SJSA1 (cell line): ENCODE measurements at regions not wholly inside any gene's neighbourhood (a gene's known extent, or its start where the extent isn't known, plus 50 kb on each side); places are given as distances from the start of the nearest gene placed in this dataset.
A peak's percentile ranks its signal among the peaks of the same experiment; 100 is the strongest.

Source experiments
- DNase-seq, 2 experiments: peaks; one replicate each; pipeline ENCODE4 v3.0.0-alpha.2; 2015 to 2020; ENCODE audit warnings: low spot score in 2 of 2, low read depth in 1 of 2
- H3K27ac ChIP-seq: fragments of 250-450 bp; sonication (Bioruptor Pico); 2 replicates; pipeline ENCODE4 v1.5.1; 2020; ENCODE audit warnings: mild to moderate bottlenecking, moderate library complexity
- H3K27me3 ChIP-seq: fragments of 250-450 bp; sonication (Bioruptor Pico); replicated peaks from 2 replicates; pipeline ENCODE4 v1.5.1; 2020; ENCODE audit warnings: mild to moderate bottlenecking, moderate library complexity
- H3K36me3 ChIP-seq: fragments of 250-450 bp; sonication (Bioruptor Pico); 2 replicates; pipeline ENCODE4 v1.5.1; 2020; ENCODE audit warnings: mild to moderate bottlenecking
- H3K4me1 ChIP-seq: fragments of 250-450 bp; sonication (Bioruptor Pico); replicated peaks from 2 replicates; pipeline ENCODE4 v1.6.1; 2021; ENCODE audit warnings: mild to moderate bottlenecking
- H3K4me3 ChIP-seq: fragments of 250-450 bp; sonication (Bioruptor Pico); 2 replicates; pipeline ENCODE4 v1.5.1; 2020; ENCODE audit warnings: mild to moderate bottlenecking
- H3K9me3 ChIP-seq: fragments of 250-450 bp; sonication (Bioruptor Pico); replicated peaks from 2 replicates; pipeline ENCODE4 v1.5.1; 2020; ENCODE audit warnings: mild to moderate bottlenecking

GRCh38 chr1:87765681-87766070 is 437.0 kb downstream of the LMO4 start:
- no peaks in the 10 kb centered on the region for H3K27me3 ChIP-seq
- H3K4me3 ChIP-seq = no peak overlapping the region
- H3K9me3 ChIP-seq = no peaks in the 10 kb centered on the region
- no peaks in the 10 kb centered on the region for H3K4me1 ChIP-seq
- DNase-seq = no peak
- H3K27ac ChIP-seq = no peak overlapping the region
- no peaks in the 10 kb centered on the region for H3K36me3 ChIP-seq

GRCh38 chr1:87766737-87767136 is 438.1 kb downstream of the LMO4 start:
- Histone ChIP-seq H3K9me3 (no peaks in the 10 kb centered on the region), H3K27ac (no peak overlapping the region), H3K27me3 (no peaks in the 10 kb centered on the region), H3K4me3 (no peak overlapping the region), H3K4me1 (no peaks in the 10 kb centered on the region), H3K36me3 (no peaks in the 10 kb centered on the region)
- no peak for DNase-seq

- DNase-seq = peak in 1 of 2 experiments; percentile 26
- no peak overlapping the region for H3K4me3 ChIP-seq
- H3K36me3 ChIP-seq = no peaks in the 10 kb centered on the region
- no peak overlapping the region for H3K27ac ChIP-seq
- H3K27me3 ChIP-seq = no peaks in the 10 kb centered on the region
- no peaks in the 10 kb centered on the region for H3K9me3 ChIP-seq
- no peaks in the 10 kb centered on the region for H3K4me1 ChIP-seq
These were observed 450.2 kb downstream of the LMO4 start for GRCh38 chr1:87778896-87779295.

DNA sequence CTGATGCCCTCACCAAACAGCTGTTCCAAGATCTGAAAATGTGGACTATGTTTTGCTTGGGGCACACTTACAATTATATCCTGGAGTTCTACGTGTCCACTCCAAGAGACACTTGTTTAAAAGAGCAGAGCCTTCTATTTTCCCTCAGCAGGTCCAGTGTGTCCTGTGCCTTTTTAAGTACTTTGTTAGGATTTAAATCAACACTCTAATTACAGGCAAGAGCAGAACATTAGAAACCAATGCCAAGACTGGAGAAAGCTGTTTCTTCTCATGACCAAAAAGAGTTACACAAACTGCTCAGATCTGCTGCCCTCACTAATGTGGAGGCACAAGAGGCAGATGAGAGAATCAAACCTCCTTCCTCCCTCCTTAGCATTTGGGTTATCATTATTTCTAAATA is 452.9 kb downstream of the LMO4 start:
- no peak for DNase-seq
- Histone ChIP-seq H3K36me3 (no peaks in the 10 kb centered on the region), H3K4me3 (no peak overlapping the region), H3K27me3 (no peaks in the 10 kb centered on the region), H3K4me1 (no peaks in the 10 kb centered on the region), H3K27ac (no peak overlapping the region), H3K9me3 (no peaks in the 10 kb centered on the region; the same call in 1 of the 2 replicates)

DNA sequence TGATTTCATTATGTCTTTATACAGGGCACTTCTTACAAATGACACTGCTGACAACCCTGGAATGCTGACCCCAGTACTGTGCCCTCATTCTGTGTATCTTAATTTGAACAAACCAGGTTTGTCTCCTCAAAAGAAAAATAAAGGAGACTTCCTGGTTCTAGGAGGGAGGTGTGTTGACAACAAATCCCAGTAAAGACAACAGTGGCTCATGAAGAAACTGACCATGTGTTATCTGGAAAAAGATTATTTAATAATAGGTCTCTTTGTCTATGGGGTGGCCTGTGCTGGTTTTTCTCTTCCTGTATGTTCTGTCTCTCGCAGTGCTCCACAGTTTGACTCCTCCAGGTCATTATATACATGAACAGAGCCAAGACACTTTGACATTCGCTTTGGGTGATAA is 454.6 kb downstream of the LMO4 start:
- no peaks in the 10 kb centered on the region for H3K4me1 ChIP-seq
- H3K4me3 ChIP-seq = no peak overlapping the region
- no peaks in the 10 kb centered on the region for H3K36me3 ChIP-seq
- H3K27me3 ChIP-seq = no peaks in the 10 kb centered on the region
- DNase-seq = no peak
- no peak overlapping the region for H3K27ac ChIP-seq
- H3K9me3 ChIP-seq = no peaks in the 10 kb centered on the region; the same call in 1 of the 2 replicates

GRCh38 chr1:87785386-87785785 is 456.7 kb downstream of the LMO4 start:
- DNase-seq = no peak
- Histone ChIP-seq H3K4me1 (no peaks in the 10 kb centered on the region), H3K36me3 (no peaks in the 10 kb centered on the region), H3K27me3 (no peaks in the 10 kb centered on the region), H3K4me3 (no peak overlapping the region), H3K27ac (no peak overlapping the region), H3K9me3 (no peaks in the 10 kb centered on the region; the same call in 1 of the 2 replicates)

DNA sequence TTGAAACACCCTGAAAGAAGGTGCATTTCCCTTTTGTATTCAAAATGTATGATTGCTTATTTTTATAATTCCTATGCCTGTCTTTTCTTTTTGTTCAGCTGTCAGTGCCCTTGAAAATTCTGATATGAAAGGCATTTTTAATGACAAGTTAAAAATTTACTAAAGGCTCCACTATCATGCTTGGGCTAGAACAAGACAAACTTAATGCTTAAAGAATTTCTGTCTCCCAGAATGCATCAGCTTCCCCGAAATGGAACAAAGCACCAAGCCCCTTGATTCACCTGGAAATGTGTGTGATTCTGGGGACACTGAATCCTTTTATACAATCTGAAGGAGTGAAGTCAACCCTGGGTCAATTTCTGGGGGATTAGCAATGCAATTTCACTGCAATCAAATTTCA is 457.5 kb downstream of the LMO4 start:
- Histone ChIP-seq H3K9me3 (no peaks in the 10 kb centered on the region; the same call in 1 of the 2 replicates), H3K36me3 (no peaks in the 10 kb centered on the region), H3K4me1 (no peaks in the 10 kb centered on the region), H3K27ac (no peak overlapping the region), H3K4me3 (no peak overlapping the region), H3K27me3 (no peaks in the 10 kb centered on the region)
- no peak for DNase-seq

DNA sequence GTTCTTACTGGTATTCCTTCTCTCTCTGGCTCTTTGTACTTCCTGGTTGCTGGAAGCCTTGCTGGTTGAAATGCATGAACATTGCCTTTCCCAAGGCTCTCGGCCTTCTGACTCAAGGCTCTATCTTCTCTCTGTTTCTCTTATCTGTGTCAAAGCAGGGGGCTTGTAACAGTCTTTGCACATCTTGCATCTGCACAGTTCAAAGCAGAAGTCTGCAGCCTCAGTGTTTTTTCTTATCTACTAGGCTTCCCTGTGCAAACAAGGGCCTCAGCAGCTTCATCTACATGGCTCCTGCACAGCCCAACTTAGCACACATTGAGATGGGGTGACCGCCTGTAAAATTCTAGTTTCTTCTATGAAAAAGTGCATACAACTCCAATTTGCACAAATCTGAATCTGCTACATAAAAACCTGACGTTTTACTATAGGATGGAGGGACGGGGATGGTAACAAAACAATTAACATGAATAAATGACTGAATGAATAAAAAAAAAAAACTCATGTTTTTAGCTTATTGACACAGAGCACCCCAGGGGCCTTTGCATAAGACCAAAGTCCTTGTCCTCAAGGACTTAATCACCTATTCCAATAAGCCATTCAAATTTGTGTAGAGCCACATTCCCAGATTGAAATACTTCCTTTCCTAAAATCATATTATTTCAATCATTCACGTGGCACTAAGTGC is 458.3 kb downstream of the LMO4 start:
- Histone ChIP-seq H3K4me3 (no peak overlapping the region), H3K9me3 (no peaks in the 10 kb centered on the region; the same call in 1 of the 2 replicates), H3K4me1 (no peaks in the 10 kb centered on the region), H3K27me3 (no peaks in the 10 kb centered on the region), H3K27ac (no peak overlapping the region), H3K36me3 (no peaks in the 10 kb centered on the region)
- DNase-seq = no peak

DNA sequence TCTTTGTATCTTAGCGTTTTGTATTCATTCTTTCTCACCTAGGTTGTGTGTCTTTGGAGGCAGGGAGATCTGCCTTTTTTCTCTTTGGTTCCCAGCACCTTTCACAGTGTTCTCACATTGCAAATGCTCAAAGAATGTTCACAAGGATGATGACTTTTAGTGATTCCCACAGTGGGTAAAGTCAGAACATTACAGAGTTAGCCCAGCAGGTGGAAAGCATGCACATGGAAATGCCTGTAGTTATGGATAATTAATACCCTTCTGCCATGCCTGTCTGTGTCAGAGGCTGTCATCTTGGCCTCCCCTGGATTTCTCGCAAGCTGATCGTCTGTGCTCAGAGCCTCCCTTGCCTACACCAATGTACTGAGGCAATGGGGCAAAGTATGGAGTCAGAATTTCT is 458.9 kb downstream of the LMO4 start:
- Histone ChIP-seq H3K9me3 (no peaks in the 10 kb centered on the region; the same call in 1 of the 2 replicates), H3K27me3 (no peaks in the 10 kb centered on the region), H3K36me3 (no peaks in the 10 kb centered on the region), H3K27ac (no peak overlapping the region), H3K4me3 (no peak overlapping the region), H3K4me1 (no peaks in the 10 kb centered on the region)
- no peak for DNase-seq

DNA sequence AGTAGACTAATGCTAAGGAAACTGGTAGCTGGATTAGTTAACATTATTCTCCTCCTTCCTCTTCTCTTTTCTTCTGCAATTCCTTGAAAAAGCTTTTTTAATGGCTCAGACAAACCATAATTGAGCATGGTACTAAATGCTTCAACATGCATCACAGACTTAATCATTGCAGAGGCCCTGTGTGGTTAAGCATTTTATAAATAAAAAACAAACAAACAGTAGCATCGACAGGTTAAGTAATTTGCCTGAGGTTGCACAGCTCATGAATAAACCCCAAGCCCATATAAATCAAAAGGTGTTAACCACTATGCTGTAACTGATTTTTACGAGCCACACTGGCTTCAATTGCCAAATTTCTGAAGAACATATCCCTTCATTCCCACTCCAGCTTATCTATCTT is 462.1 kb downstream of the LMO4 start:
- Histone ChIP-seq H3K36me3 (no peaks in the 10 kb centered on the region), H3K9me3 (no peaks in the 10 kb centered on the region), H3K4me3 (no peak overlapping the region), H3K4me1 (peaks cover 16% of the 10 kb centered on the region), H3K27me3 (no peaks in the 10 kb centered on the region), H3K27ac (no peak overlapping the region)
- no peak for DNase-seq

DNA sequence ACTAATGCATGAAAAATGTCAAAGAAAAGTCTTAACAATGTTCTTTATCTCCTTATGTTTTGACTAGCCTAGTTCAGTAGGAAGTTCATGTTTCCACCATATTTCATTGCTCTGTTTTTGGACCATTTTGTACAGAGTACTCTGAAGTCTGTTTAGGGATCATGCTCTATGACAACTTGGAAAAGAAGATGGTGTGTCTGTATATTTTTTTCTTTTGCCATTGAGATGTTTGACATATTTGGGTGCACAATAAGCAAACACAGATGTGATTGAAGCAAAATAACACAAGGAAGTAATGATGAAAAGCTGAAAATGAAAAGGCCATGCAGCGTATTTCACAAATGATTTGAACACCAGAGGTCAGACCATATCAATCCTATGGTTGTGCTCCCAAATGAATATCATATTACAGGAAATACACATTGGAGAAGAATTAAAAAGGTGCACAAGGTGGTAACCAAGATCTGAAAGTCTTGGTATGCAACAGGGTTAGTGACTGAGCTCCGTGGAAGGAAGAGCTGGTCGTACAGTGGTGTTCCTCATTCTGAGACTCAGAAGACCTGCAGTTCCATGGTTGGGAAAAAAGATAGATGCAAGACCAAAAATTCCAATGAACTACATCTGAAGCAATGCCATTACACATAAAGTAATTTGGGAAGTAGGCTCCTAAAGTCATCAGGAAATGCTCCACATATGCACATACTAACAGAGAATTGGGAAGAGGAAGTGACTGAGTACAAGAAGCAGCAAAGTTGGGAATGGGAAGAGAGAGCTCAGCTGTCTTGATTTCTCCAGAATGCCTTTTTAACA is 463.5 kb downstream of the LMO4 start:
- Histone ChIP-seq H3K27ac (no peak overlapping the region), H3K9me3 (no peaks in the 10 kb centered on the region), H3K4me1 (peaks cover 18% of the 10 kb centered on the region), H3K27me3 (no peaks in the 10 kb centered on the region), H3K36me3 (no peaks in the 10 kb centered on the region), H3K4me3 (no peak overlapping the region)
- no peak for DNase-seq

- DNase-seq = peak; percentile 56 to 58
- no peaks in the 10 kb centered on the region for H3K9me3 ChIP-seq
- H3K27ac ChIP-seq = peak overlapping the region; percentile 34; the same call in 1 of the 2 replicates
- H3K27me3 ChIP-seq = no peaks in the 10 kb centered on the region
- peaks cover 18% of the 10 kb centered on the region for H3K4me1 ChIP-seq
- no peak overlapping the region for H3K4me3 ChIP-seq
- no peaks in the 10 kb centered on the region for H3K36me3 ChIP-seq
These were observed 466.3 kb downstream of the LMO4 start for GRCh38 chr1:87794788-87795614.

DNA sequence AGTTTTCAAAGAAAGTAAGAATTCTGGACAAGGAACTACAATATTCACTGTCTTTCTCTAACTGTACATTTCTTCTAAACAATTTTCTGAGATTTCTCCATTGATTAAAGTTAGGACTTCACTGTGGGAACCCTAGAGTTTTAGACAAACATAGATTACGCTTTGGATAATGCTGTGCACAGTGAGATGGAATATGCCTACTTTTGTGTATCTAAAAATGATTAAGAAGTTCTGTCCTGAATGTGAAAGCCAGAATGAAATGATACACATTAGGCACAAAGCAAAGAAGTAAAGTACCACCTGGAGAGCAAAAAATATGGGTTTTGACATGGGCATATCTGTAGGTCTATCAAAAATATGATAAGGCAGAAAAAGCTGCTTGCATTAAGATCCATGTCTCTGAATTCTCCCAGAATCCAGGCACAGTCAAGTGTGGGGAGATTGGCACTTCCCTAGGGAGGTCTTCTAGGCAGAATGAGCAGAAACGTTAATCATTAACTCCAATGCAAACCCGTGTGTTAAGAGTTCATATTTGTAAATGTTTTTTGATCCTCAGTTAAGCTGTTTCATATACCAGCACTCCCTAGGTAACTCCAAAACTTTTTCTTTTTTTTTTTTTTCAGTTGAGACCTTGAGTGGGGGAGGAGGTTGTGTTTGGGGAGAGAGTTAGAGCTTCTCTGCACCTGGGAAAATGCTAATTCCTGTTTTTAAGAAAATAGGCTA is 467.1 kb downstream of the LMO4 start:
- H3K4me1 ChIP-seq = peaks cover 18% of the 10 kb centered on the region
- peak overlapping the region; percentile 34; the same call in 1 of the 2 replicates for H3K27ac ChIP-seq
- H3K36me3 ChIP-seq = no peaks in the 10 kb centered on the region
- no peak for DNase-seq
- no peaks in the 10 kb centered on the region for H3K9me3 ChIP-seq
- no peaks in the 10 kb centered on the region for H3K27me3 ChIP-seq
- no peak overlapping the region for H3K4me3 ChIP-seq
